Endodermal cell (in vitro differentiated cells): ENCODE measurements at regions not wholly inside any gene's neighbourhood (a gene's known extent, or its start where the extent isn't known, plus 50 kb on each side); places are given as distances from the start of the nearest gene placed in this dataset.

Experiments
- DNase-seq: peaks from one replicate; pipeline ENCODE4 v3.0.0-alpha.2; 2017
- H3K27ac ChIP-seq: 2 replicates; pipeline ENCODE4 v1.5.1; 2013; ENCODE audit warnings: mild to moderate bottlenecking, low read depth, low read length, moderate library complexity
- H3K27me3 ChIP-seq: 2 replicates; pipeline ENCODE4 v1.6.1; 2013; ENCODE audit warnings: mild to moderate bottlenecking, low read length, moderate library complexity; ENCODE audit not compliant: insufficient read depth, control insufficient read depth, poor library complexity, severe bottlenecking
- H3K36me3 ChIP-seq: 2 replicates; pipeline ENCODE4 v1.7.0; 2013; ENCODE audit warnings: mild to moderate bottlenecking, low read length, moderate library complexity; ENCODE audit not compliant: control insufficient read depth, insufficient read depth
- H3K4me1 ChIP-seq: one replicate; pipeline ENCODE4 v1.7.0; 2013; ENCODE audit warnings: low read length; ENCODE audit not compliant: control insufficient read depth, insufficient read depth
- H3K4me3 ChIP-seq: 2 replicates; pipeline ENCODE4 v1.5.1; 2013; ENCODE audit warnings: mild to moderate bottlenecking, low read length, moderate library complexity
- H3K9ac ChIP-seq: 2 replicates; pipeline ENCODE4 v1.6.1; 2013; ENCODE audit warnings: mild to moderate bottlenecking, low read length, moderate library complexity; ENCODE audit not compliant: poor library complexity, severe bottlenecking; ENCODE audit errors: extremely low read depth
- H3K9me3 ChIP-seq: 2 replicates; pipeline ENCODE4 v1.6.1; 2013; ENCODE audit warnings: mild to moderate bottlenecking, low read length, moderate library complexity; ENCODE audit not compliant: control insufficient read depth
- H3K27ac Mint-ChIP-seq: 2 replicates; pipeline ENCODE4 v1.8.0; 2020; ENCODE audit warnings: mixed read lengths
- H3K27me3 Mint-ChIP-seq: 2 replicates; pipeline ENCODE4 v1.8.0; 2021; ENCODE audit warnings: mild to moderate bottlenecking, mixed read lengths; ENCODE audit not compliant: insufficient read depth
- H3K36me3 Mint-ChIP-seq: 2 replicates; pipeline ENCODE4 v1.8.0; 2020; ENCODE audit warnings: low read depth, mixed read lengths
- H3K4me1 Mint-ChIP-seq: 2 replicates; pipeline ENCODE4 v1.8.0; 2020; ENCODE audit warnings: mixed read lengths
- H3K4me3 Mint-ChIP-seq: 2 replicates; pipeline ENCODE4 v1.8.0; 2020; ENCODE audit warnings: mild to moderate bottlenecking, moderate library complexity, mixed read lengths
- H3K9me3 Mint-ChIP-seq: 2 replicates; pipeline ENCODE4 v1.8.0; 2020; ENCODE audit warnings: mild to moderate bottlenecking, mixed read lengths
- CTCF ChIP-seq: fragments of 200-600 bp; sonication (generic); conservative IDR thresholded peaks from 2 replicates; pipeline ENCODE4 v1.5.0; 2021; ENCODE audit warnings: antibody characterized with exemption, mild to moderate bottlenecking
- WGBS, 2 experiments: methylation state at CpG; one replicate each; pipeline versions ENCODE4 v1.1.5 to v1.1.7; 2013; ENCODE audit warnings: missing lambda C conversion rate in 2 of 2, mixed read lengths in 1 of 2; ENCODE audit not compliant: insufficient coverage in 1 of 2, insufficient read length in 1 of 2; 5-methylcytosine and 5-hydroxymethylcytosine counted together

GRCh38 chr18:63046375-63046774 lies 273.2 kb downstream of the BCL2 start:
- TF ChIP-seq CTCF, result no peak
- Histone ChIP-seq H3K4me3 (no peak overlapping the region), H3K27me3 (no peaks in the 10 kb centered on the region), H3K36me3 (no peaks in the 10 kb centered on the region), H3K9ac (no peak overlapping the region), H3K4me1 (no peaks in the 10 kb centered on the region), H3K27ac (no peak overlapping the region), H3K9me3 (no peaks in the 10 kb centered on the region)
- peaks cover 2% of the 10 kb centered on the region for H3K27me3 Mint-ChIP-seq
- H3K27ac Mint-ChIP-seq, result no peak overlapping the region
- 93 to 100% methylated on average over 2 to 3 of the region's 3 CpGs for WGBS, 2 experiments
- H3K9me3 Mint-ChIP-seq, result no peaks in the 10 kb centered on the region
- no peaks in the 10 kb centered on the region for H3K4me1 Mint-ChIP-seq
- H3K4me3 Mint-ChIP-seq, result no peak overlapping the region
- no peaks in the 10 kb centered on the region for H3K36me3 Mint-ChIP-seq
- DNase-seq, result no peak

- WGBS, 2 experiments, result 88 to 90% methylated on average over 5 of the region's 5 CpGs
- Histone ChIP-seq H3K4me1 (no peaks in the 10 kb centered on the region), H3K4me3 (no peak overlapping the region), H3K9me3 (no peaks in the 10 kb centered on the region), H3K36me3 (no peaks in the 10 kb centered on the region), H3K27ac (no peak overlapping the region), H3K9ac (no peak overlapping the region), H3K27me3 (no peaks in the 10 kb centered on the region)
- Mint-ChIP-seq H3K27me3 (peaks cover 2% of the 10 kb centered on the region), H3K4me3 (no peak overlapping the region), H3K9me3 (no peaks in the 10 kb centered on the region), H3K36me3 (no peaks in the 10 kb centered on the region), H3K4me1 (no peaks in the 10 kb centered on the region), H3K27ac (no peak overlapping the region)
- TF ChIP-seq CTCF, result no peak
- DNase-seq, result no peak
These were observed 276.1 kb downstream of the BCL2 start for GRCh38 chr18:63043516-63043915.

- H3K9me3 Mint-ChIP-seq, result no peaks in the 10 kb centered on the region
- Histone ChIP-seq H3K36me3 (no peaks in the 10 kb centered on the region), H3K9ac (no peak overlapping the region), H3K27ac (no peak overlapping the region), H3K4me3 (no peak overlapping the region), H3K4me1 (no peaks in the 10 kb centered on the region), H3K27me3 (no peaks in the 10 kb centered on the region), H3K9me3 (no peaks in the 10 kb centered on the region)
- peaks cover 2% of the 10 kb centered on the region for H3K27me3 Mint-ChIP-seq
- H3K4me3 Mint-ChIP-seq, result no peak overlapping the region
- no peaks in the 10 kb centered on the region for H3K36me3 Mint-ChIP-seq
- DNase-seq, result no peak
- no peaks in the 10 kb centered on the region for H3K4me1 Mint-ChIP-seq
- no peak overlapping the region for H3K27ac Mint-ChIP-seq
- TF ChIP-seq CTCF, result no peak
These were observed 277.2 kb downstream of the BCL2 start for GRCh38 chr18:63042351-63042750.
